ENCODE measurements at regions not wholly inside any gene's neighbourhood (a gene's known extent, or its start where the extent isn't known, plus 50 kb on each side); places are given as distances from the start of the nearest gene placed in this dataset.

DNA sequence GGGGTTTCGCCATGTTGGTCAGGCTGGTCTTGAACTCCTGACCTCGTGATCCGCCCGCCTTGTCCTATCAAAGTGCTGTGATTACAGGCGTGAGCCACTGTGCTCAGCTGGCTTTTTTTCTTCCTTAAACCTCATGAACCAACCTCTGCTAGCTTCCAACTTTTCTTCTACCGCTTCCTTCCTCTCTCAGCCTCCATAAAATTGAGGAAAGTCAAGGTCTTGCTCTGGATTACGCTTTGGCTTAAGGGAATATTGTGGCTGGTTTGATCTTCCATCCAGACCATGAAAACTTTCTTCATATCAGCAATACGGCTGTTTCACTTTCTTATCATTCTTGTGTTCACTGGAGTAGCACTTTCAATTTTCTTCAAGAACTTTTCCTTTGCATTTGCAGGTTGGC is 57.5 kb upstream of the SDK2 start:
- CTCF ChIA-PET, result no interaction called here
- Mint-ChIP-seq H3K9me3 (no peaks in the 10 kb centered on the region), H3K27me3 (peaks cover 2% of the 10 kb centered on the region), H3K27ac (no peak overlapping the region), H3K4me1 (no peaks in the 10 kb centered on the region), H3K4me3 (no peak overlapping the region), H3K36me3 (ENCODE audit: low read depth) (no peaks in the 10 kb centered on the region)
- DNase-seq, result no peak
- POLR2A ChIA-PET, result no interaction called here
- intact Hi-C loops (cut with micrococcal nuclease), result no loop called here
- ATAC-seq (ENCODE audit: low read depth), result no peak
- TF ChIP-seq, protein P1, sequence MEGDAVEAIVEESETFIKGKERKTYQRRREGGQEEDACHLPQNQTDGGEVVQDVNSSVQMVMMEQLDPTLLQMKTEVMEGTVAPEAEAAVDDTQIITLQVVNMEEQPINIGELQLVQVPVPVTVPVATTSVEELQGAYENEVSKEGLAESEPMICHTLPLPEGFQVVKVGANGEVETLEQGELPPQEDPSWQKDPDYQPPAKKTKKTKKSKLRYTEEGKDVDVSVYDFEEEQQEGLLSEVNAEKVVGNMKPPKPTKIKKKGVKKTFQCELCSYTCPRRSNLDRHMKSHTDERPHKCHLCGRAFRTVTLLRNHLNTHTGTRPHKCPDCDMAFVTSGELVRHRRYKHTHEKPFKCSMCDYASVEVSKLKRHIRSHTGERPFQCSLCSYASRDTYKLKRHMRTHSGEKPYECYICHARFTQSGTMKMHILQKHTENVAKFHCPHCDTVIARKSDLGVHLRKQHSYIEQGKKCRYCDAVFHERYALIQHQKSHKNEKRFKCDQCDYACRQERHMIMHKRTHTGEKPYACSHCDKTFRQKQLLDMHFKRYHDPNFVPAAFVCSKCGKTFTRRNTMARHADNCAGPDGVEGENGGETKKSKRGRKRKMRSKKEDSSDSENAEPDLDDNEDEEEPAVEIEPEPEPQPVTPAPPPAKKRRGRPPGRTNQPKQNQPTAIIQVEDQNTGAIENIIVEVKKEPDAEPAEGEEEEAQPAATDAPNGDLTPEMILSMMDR (IDR thresholded peaks at IDR 0.05), result no peak

DNA sequence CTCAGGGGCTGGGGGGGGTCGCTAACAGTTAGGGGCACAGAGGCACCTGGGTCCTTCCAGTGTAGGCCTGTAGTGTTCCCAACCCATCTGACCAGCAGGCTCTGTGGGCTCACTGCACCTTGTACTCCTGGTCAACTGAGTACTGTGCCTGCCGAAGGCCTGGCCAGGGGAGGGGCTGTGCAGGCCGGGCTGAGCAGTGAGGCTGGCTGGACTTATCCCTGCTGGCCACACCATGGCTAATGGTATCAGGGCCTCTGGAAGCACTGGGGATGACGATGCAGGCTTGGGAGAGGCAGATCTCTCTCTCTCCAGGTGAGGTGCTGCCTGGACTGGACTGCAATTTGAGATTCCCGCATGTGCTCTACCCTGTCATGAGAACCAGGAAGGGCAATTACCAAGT is 58.9 kb upstream of the SDK2 start:
- intact Hi-C loops (cut with micrococcal nuclease), result no loop called here
- ATAC-seq (ENCODE audit: low read depth), result no peak
- Mint-ChIP-seq H3K4me1 (no peaks in the 10 kb centered on the region), H3K4me3 (no peak overlapping the region), H3K36me3 (ENCODE audit: low read depth) (no peaks in the 10 kb centered on the region), H3K27me3 (peaks cover 4% of the 10 kb centered on the region), H3K27ac (no peak overlapping the region), H3K9me3 (peaks cover 4% of the 10 kb centered on the region)
- CTCF ChIA-PET, result no interaction called here
- TF ChIP-seq, protein P1 (IDR thresholded peaks at IDR 0.05), result no peak
- POLR2A ChIA-PET, result no interaction called here
- DNase-seq, result no peak

GRCh38 chr17:73703917-73704316 is 59.7 kb upstream of the SDK2 start:
- Mint-ChIP-seq H3K27me3 (peaks cover 8% of the 10 kb centered on the region), H3K4me1 (no peaks in the 10 kb centered on the region), H3K36me3 (ENCODE audit: low read depth) (no peaks in the 10 kb centered on the region), H3K4me3 (no peak overlapping the region), H3K27ac (no peak overlapping the region), H3K9me3 (peaks cover 4% of the 10 kb centered on the region)
- ChIA-PET POLR2A (no interaction called here), CTCF (no interaction called here)
- TF ChIP-seq, protein P1 (IDR thresholded peaks at IDR 0.05), result no peak
- ATAC-seq (ENCODE audit: low read depth) (no peak), DNase-seq (no peak)
- intact Hi-C loops (cut with micrococcal nuclease), result no loop called here

DNA sequence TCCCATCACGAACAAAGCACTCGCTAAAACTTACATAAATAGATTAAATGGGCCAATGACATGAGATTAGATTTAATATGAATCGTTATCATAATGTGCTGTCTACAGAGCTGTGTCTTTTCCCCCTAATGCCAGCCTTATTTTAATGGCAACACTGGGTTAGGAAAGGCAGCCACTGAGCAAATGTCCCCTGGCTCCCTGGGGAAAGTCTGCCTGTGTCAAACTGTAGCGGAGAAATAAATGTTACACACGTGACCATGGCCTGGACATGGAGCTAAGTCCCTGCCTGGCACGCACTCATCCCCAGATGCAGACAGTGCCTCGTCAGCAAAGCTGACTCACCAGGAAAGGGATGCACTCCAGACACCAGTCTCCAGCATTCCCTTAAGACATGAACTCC is 61.3 kb upstream of the SDK2 start:
- Mint-ChIP-seq H3K9me3 (peaks cover 4% of the 10 kb centered on the region), H3K27me3 (peaks cover 8% of the 10 kb centered on the region), H3K36me3 (ENCODE audit: low read depth) (no peaks in the 10 kb centered on the region), H3K4me1 (peaks cover 8% of the 10 kb centered on the region), H3K27ac (no peak overlapping the region), H3K4me3 (no peak overlapping the region)
- intact Hi-C loops (cut with micrococcal nuclease), result no loop called here
- ATAC-seq (ENCODE audit: low read depth) (no peak), DNase-seq (no peak)
- CTCF ChIA-PET, result no interaction called here
- POLR2A ChIA-PET, result no interaction called here
- TF ChIP-seq, protein P1 (IDR thresholded peaks at IDR 0.05), result no peak

DNA sequence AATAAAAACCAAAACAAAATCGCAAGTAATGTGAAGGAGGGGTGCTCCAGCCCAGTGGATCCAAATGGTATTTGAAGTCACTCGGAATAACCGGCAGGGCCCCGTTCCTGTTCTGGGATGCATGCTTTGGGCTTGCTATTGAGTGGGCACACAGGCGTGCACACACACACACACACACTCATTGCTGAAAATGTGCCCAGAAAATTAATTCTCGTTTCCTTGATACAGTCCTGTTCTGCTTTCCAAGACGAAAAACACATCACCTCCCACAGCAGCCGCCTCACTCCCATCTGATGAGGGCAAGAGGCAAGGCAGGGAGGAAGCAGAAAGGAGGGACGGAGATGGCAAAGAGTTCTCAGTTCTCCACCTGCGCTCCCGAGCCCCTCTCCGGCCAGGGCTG is 62.2 kb upstream of the SDK2 start:
- ATAC-seq (ENCODE audit: low read depth) (no peak), DNase-seq (no peak)
- intact Hi-C loops (cut with micrococcal nuclease), result no loop called here
- TF ChIP-seq, protein P1 (IDR thresholded peaks at IDR 0.05), result no peak
- H3K27ac Mint-ChIP-seq, result no peak overlapping the region
- peaks cover 16% of the 10 kb centered on the region for H3K4me1 Mint-ChIP-seq
- peaks cover 4% of the 10 kb centered on the region for H3K9me3 Mint-ChIP-seq
- ChIA-PET CTCF (interaction anchor here (7.0 kb wide), 1 partner anchor 277 kb away, joined by 102 read pairs; no protein-coding TSS in a partner anchor), POLR2A (no interaction called here)
- H3K36me3 Mint-ChIP-seq (ENCODE audit: low read depth), result no peaks in the 10 kb centered on the region
- H3K27me3 Mint-ChIP-seq, result peaks cover 8% of the 10 kb centered on the region
- H3K4me3 Mint-ChIP-seq, result no peak overlapping the region
